Kidney (tissue), 13 donors: ENCODE measurements at regions not wholly inside any gene's neighbourhood (a gene's known extent, or its start where the extent isn't known, plus 50 kb on each side); places are given as distances from the start of the nearest gene placed in this dataset.

Experiments used
- DNase-seq, 5 donors: peaks; one replicate each; pipeline ENCODE4 v3.0.0-alpha.2; 2013 to 2020
- FAIRE-seq: peaks from 2 replicates; lab custom pipeline; 2012; peaks lifted over from hg19 to GRCh38; lab: Jason Lieb, UNC
- H3K27ac ChIP-seq, 2 donors: one replicate each; pipeline ENCODE4 v1.7.0; 2013; ENCODE audit warnings: low read depth in 2 of 2, low read length in 2 of 2, inconsistent platforms in 1 of 2
- H3K27me3 ChIP-seq: one replicate; pipeline ENCODE4 v1.7.1; 2013; ENCODE audit warnings: low read length, inconsistent platforms; ENCODE audit not compliant: control insufficient read depth, insufficient read depth
- H3K36me3 ChIP-seq, 3 donors: one replicate each; pipeline versions ENCODE4 v1.7.0 to v1.7.1; 2013; ENCODE audit warnings: low read length in 3 of 3, control low read depth in 1 of 3, inconsistent platforms in 1 of 3; ENCODE audit not compliant: insufficient read depth in 3 of 3, control insufficient read depth in 2 of 3
- H3K4me1 ChIP-seq, 3 donors: one replicate each; pipeline versions ENCODE4 v1.7.0 to v1.7.1; 2013; ENCODE audit warnings: low read length in 3 of 3, inconsistent platforms in 1 of 3, low read depth in 1 of 3; ENCODE audit not compliant: control insufficient read depth in 2 of 3, insufficient read depth in 2 of 3
- H3K4me3 ChIP-seq, 3 donors: one replicate each; pipeline versions ENCODE4 v1.7.0 to v1.8.1; 2013; ENCODE audit warnings: low read length in 3 of 3, control low read depth in 1 of 3, inconsistent platforms in 1 of 3
- H3K9ac ChIP-seq, 3 donors: one replicate each; pipeline versions ENCODE4 v1.7.0 to v1.7.1; 2013; ENCODE audit warnings: low read length in 3 of 3, control low read depth in 1 of 3, inconsistent platforms in 1 of 3
- H3K9me3 ChIP-seq, 3 donors: one replicate each; pipeline versions ENCODE4 v1.7.0 to v1.7.1; 2013; ENCODE audit warnings: low read length in 3 of 3, control low read depth in 1 of 3, inconsistent platforms in 1 of 3; ENCODE audit not compliant: control insufficient read depth in 2 of 3, insufficient read depth in 1 of 3
- intact Hi-C: fragments of 100-400 bp; cut with DNase I; formaldehyde crosslinking; loops from one replicate; pipeline ENCODE4 v1.11.1; 2022
- TF ChIP-seq, protein P1 (sequence below): IDR thresholded peaks from 3 replicates; pipeline ENCODE4 v1.5.1; 2012; ENCODE audit warnings: mild to moderate bottlenecking, moderate library complexity, borderline replicate concordance; ENCODE audit not compliant: insufficient read depth; ENCODE audit errors: extremely low read depth
- donor health status: control.
- donor health status: control.
- donor health status: control.
- donor health status: control.
- donor health status: control.
- donor health status: DM: yes; HTN: yes; CAD: no.
- donor health status: Normal renal cell carcinoma (clear cell type).

DNA sequence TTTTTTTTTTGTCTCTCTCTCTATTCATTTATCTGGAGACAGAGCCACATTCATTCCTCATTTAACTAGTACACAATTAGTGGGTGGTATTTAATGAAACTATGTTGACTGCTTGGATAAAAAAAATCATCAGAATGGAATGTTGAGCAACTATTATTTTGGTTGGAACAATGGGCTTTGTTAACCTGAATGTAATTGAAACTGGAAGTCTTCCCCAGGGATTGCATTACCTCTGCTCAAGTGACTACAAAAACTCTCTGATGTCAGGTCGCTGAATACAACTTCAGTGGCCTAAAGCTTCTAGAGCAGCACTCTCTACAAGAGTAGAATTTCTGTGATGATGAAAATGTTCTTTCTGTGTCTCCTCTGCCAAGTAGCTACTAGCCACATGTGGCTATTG lies 295.8 kb downstream of the DEPDC1B start:
- TF ChIP-seq, protein P1, sequence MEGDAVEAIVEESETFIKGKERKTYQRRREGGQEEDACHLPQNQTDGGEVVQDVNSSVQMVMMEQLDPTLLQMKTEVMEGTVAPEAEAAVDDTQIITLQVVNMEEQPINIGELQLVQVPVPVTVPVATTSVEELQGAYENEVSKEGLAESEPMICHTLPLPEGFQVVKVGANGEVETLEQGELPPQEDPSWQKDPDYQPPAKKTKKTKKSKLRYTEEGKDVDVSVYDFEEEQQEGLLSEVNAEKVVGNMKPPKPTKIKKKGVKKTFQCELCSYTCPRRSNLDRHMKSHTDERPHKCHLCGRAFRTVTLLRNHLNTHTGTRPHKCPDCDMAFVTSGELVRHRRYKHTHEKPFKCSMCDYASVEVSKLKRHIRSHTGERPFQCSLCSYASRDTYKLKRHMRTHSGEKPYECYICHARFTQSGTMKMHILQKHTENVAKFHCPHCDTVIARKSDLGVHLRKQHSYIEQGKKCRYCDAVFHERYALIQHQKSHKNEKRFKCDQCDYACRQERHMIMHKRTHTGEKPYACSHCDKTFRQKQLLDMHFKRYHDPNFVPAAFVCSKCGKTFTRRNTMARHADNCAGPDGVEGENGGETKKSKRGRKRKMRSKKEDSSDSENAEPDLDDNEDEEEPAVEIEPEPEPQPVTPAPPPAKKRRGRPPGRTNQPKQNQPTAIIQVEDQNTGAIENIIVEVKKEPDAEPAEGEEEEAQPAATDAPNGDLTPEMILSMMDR = no peak

GRCh38 chr5:60403343-60404006 lies 296.5 kb downstream of the DEPDC1B start:
- Histone ChIP-seq H3K36me3 (no peaks in the 10 kb centered on the region), H3K9ac (no peak overlapping the region), H3K4me1 (no peaks in the 10 kb centered on the region), H3K9me3 (peaks cover 0 to 2% (median 0%) of the 10 kb centered on the region in 3 donors), H3K4me3 (no peak overlapping the region), H3K27me3 (no peaks in the 10 kb centered on the region), H3K27ac (no peak overlapping the region)
- intact Hi-C loops = no loop called here
- no peak for FAIRE-seq
- TF ChIP-seq, protein P1 = no peak
- DNase-seq = no peak

More for the DNA sequence above, 295.8 kb downstream of the DEPDC1B start:
- H3K4me3 ChIP-seq = no peak overlapping the region
- H3K36me3 ChIP-seq = no peaks in the 10 kb centered on the region
- no peak overlapping the region for H3K9ac ChIP-seq
- peaks cover 0 to 2% (median 0%) of the 10 kb centered on the region in 3 donors for H3K9me3 ChIP-seq
- DNase-seq (no peak), FAIRE-seq (no peak)
- intact Hi-C loops = no loop called here
- no peaks in the 10 kb centered on the region for H3K4me1 ChIP-seq
- no peak overlapping the region for H3K27ac ChIP-seq
- H3K27me3 ChIP-seq = no peaks in the 10 kb centered on the region

GRCh38 chr5:60402161-60402785 lies 297.7 kb downstream of the DEPDC1B start:
- Histone ChIP-seq H3K4me1 (no peaks in the 10 kb centered on the region), H3K36me3 (no peaks in the 10 kb centered on the region), H3K27ac (no peak overlapping the region), H3K9me3 (peaks cover 0 to 2% (median 0%) of the 10 kb centered on the region in 3 donors), H3K4me3 (no peak overlapping the region), H3K27me3 (no peaks in the 10 kb centered on the region), H3K9ac (no peak overlapping the region)
- TF ChIP-seq, protein P1 = no peak
- no peak for FAIRE-seq
- intact Hi-C loops = no loop called here
- DNase-seq = no peak
